GM12874 (cell line): ENCODE measurements at regions not wholly inside any gene's neighbourhood (a gene's known extent, or its start where the extent isn't known, plus 50 kb on each side); places are given as distances from the start of the nearest gene placed in this dataset.

Experiments used
- TF ChIP-seq, protein P1 (sequence below): IDR thresholded peaks from 2 replicates; pipeline ENCODE4 v1.5.1; 2011; ENCODE audit warnings: low read depth, mild to moderate bottlenecking, control low read depth, low read length, moderate library complexity; ENCODE audit not compliant: insufficient read depth

- TF ChIP-seq, protein P1, sequence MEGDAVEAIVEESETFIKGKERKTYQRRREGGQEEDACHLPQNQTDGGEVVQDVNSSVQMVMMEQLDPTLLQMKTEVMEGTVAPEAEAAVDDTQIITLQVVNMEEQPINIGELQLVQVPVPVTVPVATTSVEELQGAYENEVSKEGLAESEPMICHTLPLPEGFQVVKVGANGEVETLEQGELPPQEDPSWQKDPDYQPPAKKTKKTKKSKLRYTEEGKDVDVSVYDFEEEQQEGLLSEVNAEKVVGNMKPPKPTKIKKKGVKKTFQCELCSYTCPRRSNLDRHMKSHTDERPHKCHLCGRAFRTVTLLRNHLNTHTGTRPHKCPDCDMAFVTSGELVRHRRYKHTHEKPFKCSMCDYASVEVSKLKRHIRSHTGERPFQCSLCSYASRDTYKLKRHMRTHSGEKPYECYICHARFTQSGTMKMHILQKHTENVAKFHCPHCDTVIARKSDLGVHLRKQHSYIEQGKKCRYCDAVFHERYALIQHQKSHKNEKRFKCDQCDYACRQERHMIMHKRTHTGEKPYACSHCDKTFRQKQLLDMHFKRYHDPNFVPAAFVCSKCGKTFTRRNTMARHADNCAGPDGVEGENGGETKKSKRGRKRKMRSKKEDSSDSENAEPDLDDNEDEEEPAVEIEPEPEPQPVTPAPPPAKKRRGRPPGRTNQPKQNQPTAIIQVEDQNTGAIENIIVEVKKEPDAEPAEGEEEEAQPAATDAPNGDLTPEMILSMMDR: no peak
Measured at GRCh38 chr18:47557160-47557559, 305.7 kb upstream of the SKOR2 start.

GRCh38 chr18:47552783-47553182 lies 301.3 kb upstream of the SKOR2 start:
- TF ChIP-seq, protein P1: no peak

GRCh38 chr18:47550611-47551010 lies 299.2 kb upstream of the SKOR2 start:
- TF ChIP-seq, protein P1: no peak

DNA sequence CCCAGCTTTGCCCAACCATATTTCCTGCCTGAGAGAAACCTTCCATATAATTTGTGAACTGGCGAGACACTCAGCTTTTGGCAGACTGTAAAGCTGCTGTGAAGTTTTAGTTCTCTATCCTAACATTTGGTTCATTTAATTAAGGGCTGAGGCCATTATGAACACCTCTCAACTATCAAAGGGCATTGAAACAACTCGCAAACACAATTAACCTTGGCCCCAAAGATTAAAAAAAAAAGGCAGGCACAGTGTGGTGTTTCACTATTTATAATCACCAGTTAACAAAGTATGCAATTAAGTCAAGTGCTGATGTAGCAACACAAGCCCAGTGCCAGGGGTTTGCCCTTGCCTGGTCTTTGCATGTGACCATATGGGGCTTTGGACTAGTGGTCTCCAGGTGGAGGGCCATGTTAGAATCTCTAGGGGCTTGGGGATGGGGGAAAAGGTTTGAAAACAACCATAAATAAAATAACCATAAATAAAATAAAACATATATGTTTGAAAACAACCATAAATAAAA lies 297.6 kb upstream of the SKOR2 start:
- TF ChIP-seq, protein P1: no peak

DNA sequence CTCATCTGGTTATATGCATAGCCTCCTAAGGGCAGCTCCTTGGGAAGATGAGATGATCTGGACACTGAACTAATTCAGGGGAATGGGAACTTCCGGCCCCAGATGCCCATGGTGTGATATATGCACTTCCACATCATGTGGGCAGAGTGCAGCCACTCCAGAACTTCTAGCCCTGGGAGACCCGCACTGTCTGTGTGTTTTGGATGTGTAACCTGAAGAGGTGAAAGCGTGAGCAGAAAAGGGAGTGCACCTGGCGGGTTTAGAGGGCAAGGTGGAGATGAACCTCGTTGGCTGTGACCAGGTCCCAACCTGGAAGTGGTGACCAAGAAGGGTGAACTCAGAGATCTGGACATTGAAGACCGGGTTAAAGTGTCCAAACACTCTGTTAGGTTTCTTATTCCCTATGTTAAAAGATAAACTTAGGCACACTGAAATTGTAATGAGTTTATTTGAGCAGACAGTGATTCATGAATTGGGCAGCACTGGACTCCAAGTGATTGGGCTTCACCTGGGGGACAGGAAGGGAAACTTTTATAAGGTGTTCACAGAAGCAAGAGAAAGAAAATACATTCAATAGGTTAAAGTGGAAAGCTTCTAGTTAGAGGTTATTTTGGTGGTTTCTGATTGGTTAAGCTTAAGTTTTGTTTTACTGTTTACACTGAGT lies 296.2 kb upstream of the SKOR2 start:
- TF ChIP-seq, protein P1: no peak

GRCh38 chr18:47545613-47546012 lies 294.2 kb upstream of the SKOR2 start:
- TF ChIP-seq, protein P1: no peak

DNA sequence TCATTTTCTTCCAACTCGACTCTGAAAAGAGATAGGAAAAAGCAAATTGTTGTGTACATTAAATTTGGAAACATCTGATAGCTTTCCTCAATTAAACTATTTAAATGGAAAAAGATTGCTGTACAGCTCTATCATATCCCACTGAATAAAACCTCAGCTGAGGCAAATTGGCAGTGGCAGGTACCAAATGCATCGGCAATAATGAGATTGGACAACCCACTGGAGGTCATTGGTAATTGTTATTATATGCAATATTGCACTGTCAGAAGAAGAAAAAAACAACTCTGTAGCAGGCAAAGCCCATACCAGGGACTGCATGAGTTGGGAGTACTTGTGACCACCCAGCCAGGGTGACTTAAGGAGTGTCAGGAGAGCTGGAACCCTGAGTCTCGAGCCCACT lies 291.6 kb upstream of the SKOR2 start:
- TF ChIP-seq, protein P1: no peak

- TF ChIP-seq, protein P1: no peak
Measured at GRCh38 chr18:47542551-47542950, 291.1 kb upstream of the SKOR2 start.
